ENCODE measurements at regions not wholly inside any gene's neighbourhood (a gene's known extent, or its start where the extent isn't known, plus 50 kb on each side); places are given as distances from the start of the nearest gene placed in this dataset.
"Not testable (repeated sequence)": the region's sequence is repeated elsewhere in the genome, so short reads cannot be mapped to it uniquely, and the experiment has no call there.

DNA sequence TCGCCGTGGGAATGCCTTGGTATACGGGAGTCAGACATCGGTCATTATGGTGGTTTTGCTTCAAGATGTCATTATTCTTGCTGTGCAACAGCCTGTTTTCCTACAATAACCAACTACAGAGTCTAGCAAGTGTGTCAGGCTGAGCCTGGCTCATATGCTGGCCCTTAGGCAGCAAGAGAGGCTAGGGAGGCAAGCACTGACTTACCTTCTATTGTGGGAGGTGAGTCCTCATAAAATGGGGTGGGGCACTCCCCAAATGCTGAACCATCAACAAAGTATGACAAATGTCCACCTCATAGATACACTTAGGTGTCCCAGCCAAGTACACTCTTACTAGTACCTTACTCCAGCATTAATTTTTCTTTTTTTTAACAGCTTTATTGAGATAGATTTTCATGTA is 77.0 kb upstream of the ATL2 start:
- DNase-seq (ENCODE audit: low read depth in 2 of 3, low spot score in 2 of 3) = no peak

- DNase-seq (ENCODE audit: low read depth in 2 of 3, low spot score in 2 of 3) = not testable (repeated sequence)
These were observed 74.7 kb upstream of the ATL2 start for GRCh38 chr2:38451778-38452177.

DNA sequence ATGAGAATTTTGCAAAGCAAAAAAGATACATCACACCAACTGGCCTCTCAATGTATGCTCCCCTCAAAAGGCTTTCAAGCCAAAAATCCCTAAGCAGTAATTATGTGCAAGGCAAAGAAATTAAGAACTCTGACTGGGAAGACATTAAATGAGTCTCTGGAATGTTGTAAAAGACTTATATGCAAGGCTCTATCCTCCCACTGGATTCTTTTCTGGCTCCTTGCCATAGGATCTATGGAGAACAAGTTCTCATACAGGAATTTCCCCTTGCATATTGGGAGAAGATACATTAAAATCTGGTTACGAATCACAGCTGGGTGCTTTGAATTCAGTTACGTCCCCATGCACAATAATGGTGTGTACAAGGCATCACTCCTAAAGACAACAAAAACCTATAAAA is 73.4 kb upstream of the ATL2 start:
- no peak for DNase-seq (ENCODE audit: low read depth in 2 of 3, low spot score in 2 of 3)

GRCh38 chr2:38448692-38449410 is 71.8 kb upstream of the ATL2 start:
- DNase-seq (ENCODE audit: low read depth in 2 of 3, low spot score in 2 of 3) = no peak

GRCh38 chr2:38446906-38447561 is 70.0 kb upstream of the ATL2 start:
- no peak for DNase-seq (ENCODE audit: low read depth in 2 of 3, low spot score in 2 of 3)

GRCh38 chr2:38446418-38446817 is 69.3 kb upstream of the ATL2 start:
- no peak for DNase-seq (ENCODE audit: low read depth in 2 of 3, low spot score in 2 of 3)

GRCh38 chr2:38444247-38444646 is 67.2 kb upstream of the ATL2 start:
- DNase-seq (ENCODE audit: low read depth in 2 of 3, low spot score in 2 of 3) = no peak

- DNase-seq (ENCODE audit: low read depth in 2 of 3, low spot score in 2 of 3) = no peak
These were observed 65.8 kb upstream of the ATL2 start for GRCh38 chr2:38442643-38443541.

DNA sequence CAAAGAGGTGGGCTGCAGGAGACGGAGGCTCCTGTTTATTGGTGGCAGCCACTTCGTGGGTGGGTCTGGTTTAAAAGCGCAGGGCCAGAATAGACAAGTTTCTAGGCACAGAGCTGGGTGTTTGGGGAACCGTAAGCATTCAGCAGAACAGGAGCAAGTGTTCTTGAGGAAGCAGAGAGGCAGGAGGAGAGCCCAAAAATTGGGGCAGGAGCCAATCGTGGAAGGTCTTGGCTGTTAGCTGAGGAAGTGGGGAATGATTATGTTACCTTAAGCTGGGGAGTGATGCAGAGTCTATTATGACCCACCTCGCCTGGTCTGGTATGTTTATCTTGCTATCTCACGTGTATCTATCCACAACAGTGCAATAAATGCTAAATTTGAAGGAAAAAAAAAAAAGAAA is 64.3 kb upstream of the ATL2 start:
- no peak for DNase-seq (ENCODE audit: low read depth in 2 of 3, low spot score in 2 of 3)

GRCh38 chr2:38440655-38441054 is 63.6 kb upstream of the ATL2 start:
- no peak for DNase-seq (ENCODE audit: low read depth in 2 of 3, low spot score in 2 of 3)

GRCh38 chr2:38439863-38440262 is 62.8 kb upstream of the ATL2 start:
- DNase-seq (ENCODE audit: low read depth in 2 of 3, low spot score in 2 of 3) = no peak

GRCh38 chr2:38438883-38439612 is 62.0 kb upstream of the ATL2 start:
- DNase-seq (ENCODE audit: low read depth in 2 of 3, low spot score in 2 of 3) = no peak

- DNase-seq (ENCODE audit: low read depth in 2 of 3, low spot score in 2 of 3) = no peak
These were observed 61.2 kb upstream of the ATL2 start for GRCh38 chr2:38438133-38438882.

DNA sequence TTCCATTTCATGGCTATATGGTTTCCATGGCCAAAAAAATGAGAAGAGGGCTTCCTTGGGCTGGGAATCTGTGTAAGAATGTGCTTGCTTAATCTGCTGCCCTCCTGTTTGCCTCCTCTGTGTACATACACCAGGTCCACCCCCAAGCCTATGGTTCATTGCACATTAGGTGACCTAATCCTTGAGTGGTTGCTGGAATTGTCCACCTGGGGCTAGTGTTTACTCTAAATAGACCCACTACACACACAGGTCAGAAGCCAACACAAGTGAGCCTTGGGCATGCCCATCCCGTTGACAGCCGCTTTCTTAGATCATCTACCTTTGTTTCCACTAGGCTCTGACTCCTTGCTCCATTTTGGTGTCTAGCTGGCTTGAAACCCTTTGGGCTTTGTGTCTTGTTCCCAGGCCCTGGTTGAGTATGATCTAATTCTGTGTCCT is 59.2 kb upstream of the ATL2 start:
- no peak for DNase-seq (ENCODE audit: low read depth in 2 of 3, low spot score in 2 of 3)

GRCh38 chr2:38435775-38436174 is 58.7 kb upstream of the ATL2 start:
- no peak for DNase-seq (ENCODE audit: low read depth in 2 of 3, low spot score in 2 of 3)

DNA sequence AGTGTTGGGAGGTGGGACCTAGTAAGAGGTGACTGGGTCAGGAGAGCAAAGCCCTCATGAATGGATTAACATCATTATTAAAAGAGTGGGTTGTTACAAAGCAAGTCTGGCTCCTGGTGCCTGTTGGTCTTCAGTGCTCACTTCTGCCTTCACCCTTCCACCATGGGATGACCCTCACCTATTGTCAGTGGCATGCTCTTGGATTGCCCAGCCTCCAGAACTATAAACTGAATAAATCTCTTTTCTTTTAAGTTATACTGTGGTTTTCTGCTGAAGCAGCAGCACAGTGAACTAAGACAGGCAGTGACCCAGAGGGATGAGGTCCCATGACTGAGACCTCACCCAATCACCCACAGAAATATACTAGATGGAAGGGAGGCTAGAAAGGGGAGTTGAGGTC is 57.5 kb upstream of the ATL2 start:
- DNase-seq (ENCODE audit: low read depth in 2 of 3, low spot score in 2 of 3) = no peak

GRCh38 chr2:38433607-38433975 is 56.5 kb upstream of the ATL2 start:
- no peak for DNase-seq (ENCODE audit: low read depth in 2 of 3, low spot score in 2 of 3)

GRCh38 chr2:38432820-38433606 is 55.9 kb upstream of the ATL2 start:
- DNase-seq (ENCODE audit: low read depth in 2 of 3, low spot score in 2 of 3) = no peak

GRCh38 chr2:38430597-38431207 is 53.6 kb upstream of the ATL2 start:
- DNase-seq (ENCODE audit: low read depth in 2 of 3, low spot score in 2 of 3) = no peak
